ENCODE measurements at regions not wholly inside any gene's neighbourhood (a gene's known extent, or its start where the extent isn't known, plus 50 kb on each side); places are given as distances from the start of the nearest gene placed in this dataset.

- no peak for TF ChIP-seq CTCF (IDR thresholded peaks at IDR 0.05)
- no peak for TF ChIP-seq POLR2A (IDR thresholded peaks at IDR 0.05)
Observed at GRCh38 chr6:115270953-115271352, 789.7 kb downstream of the FRK start.
